ENCODE measurements at regions not wholly inside any gene's neighbourhood (a gene's known extent, or its start where the extent isn't known, plus 50 kb on each side); places are given as distances from the start of the nearest gene placed in this dataset.

DNA sequence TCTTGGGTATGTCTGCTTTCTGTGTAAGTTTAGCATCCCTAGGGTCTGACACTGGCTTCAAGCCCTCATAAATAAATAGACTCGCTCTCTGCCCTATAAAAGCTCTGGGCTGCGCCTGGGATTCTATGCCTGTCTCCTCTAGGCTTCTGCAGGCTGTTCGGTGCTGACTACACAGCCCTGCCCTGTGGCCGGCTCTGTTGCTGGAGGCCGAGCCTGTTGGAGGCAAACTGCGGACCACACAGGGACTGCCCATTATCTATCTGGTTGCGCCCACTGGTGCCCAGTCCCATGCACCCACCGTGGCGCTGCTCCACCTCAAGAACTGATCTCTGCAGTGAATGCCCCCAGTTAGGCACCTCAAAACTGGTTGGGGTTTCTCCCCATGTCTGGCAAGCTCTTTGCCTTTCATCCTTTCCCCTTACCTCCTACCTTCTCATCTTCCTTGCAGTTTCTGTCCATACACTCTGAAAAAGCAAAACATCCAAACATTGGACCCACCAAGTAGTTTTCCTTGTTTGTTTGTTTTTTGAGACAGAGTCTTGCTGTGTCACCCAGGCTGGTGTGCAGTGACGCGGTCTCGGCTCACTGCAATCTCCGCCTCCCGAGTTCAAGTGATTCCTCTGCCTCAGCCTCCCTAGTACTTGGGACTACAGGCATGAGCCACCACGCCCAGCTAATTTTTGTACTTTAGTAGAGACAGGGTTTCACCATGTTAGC, 207.2 kb downstream of the ERCC6L2 start:
- DNase-seq: no peak
- TF ChIP-seq, protein P1, sequence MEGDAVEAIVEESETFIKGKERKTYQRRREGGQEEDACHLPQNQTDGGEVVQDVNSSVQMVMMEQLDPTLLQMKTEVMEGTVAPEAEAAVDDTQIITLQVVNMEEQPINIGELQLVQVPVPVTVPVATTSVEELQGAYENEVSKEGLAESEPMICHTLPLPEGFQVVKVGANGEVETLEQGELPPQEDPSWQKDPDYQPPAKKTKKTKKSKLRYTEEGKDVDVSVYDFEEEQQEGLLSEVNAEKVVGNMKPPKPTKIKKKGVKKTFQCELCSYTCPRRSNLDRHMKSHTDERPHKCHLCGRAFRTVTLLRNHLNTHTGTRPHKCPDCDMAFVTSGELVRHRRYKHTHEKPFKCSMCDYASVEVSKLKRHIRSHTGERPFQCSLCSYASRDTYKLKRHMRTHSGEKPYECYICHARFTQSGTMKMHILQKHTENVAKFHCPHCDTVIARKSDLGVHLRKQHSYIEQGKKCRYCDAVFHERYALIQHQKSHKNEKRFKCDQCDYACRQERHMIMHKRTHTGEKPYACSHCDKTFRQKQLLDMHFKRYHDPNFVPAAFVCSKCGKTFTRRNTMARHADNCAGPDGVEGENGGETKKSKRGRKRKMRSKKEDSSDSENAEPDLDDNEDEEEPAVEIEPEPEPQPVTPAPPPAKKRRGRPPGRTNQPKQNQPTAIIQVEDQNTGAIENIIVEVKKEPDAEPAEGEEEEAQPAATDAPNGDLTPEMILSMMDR (IDR thresholded peaks at IDR 0.05 in 8 of 11, conservative IDR thresholded peaks at IDR 0.05 in 3 of 11): no peak
- TF ChIP-seq POLR2AphosphoS5 (IDR thresholded peaks at IDR 0.05): no peak
- no peak for TF ChIP-seq POLR2A (IDR thresholded peaks at IDR 0.05)
- Histone ChIP-seq H3K27ac (no peak overlapping the region), H3K27me3 (replicated peaks in 1 of 7) (peaks cover 0 to 14% (median 0%) of the 10 kb centered on the region in 7 donors), H3K4me1 (no peaks in the 10 kb centered on the region), H3K9me3 (no peaks in the 10 kb centered on the region), H3K4me3 (no peak overlapping the region), H3K36me3 (no peaks in the 10 kb centered on the region)
- 89 to 98% (median 96%) methylated on average over 15 of the region's 15 CpGs for WGBS, 5 donors
- intact Hi-C loops (cut with DNase I; ENCODE audit: low total_unique reads): no loop called here

DNA sequence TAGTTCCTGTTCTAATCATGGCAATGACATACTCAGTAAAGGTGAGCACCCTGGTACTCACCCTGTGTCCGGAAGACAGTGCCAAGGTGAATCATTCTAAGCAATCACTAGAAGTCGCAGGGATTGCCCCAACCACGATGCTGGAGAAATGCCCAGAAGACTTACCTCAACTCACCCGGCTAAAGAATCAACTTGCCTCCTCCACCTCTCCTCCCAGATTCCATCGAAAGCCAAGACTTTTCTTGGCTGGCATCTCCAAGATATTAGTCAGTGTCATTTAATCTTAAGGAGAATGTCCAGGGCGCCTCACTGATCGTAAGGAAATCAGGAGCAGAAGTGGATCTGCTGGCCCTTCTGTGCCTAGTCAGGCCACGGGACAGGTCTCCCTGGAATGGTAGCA, 204.9 kb downstream of the ERCC6L2 start:
- Histone ChIP-seq H3K27me3 (replicated peaks in 1 of 7) (peaks cover 0 to under 1% (median 0%) of the 10 kb centered on the region in 7 donors), H3K4me3 (no peak overlapping the region), H3K36me3 (no peaks in the 10 kb centered on the region), H3K27ac (no peak overlapping the region), H3K4me1 (no peaks in the 10 kb centered on the region), H3K9me3 (no peaks in the 10 kb centered on the region)
- no peak for DNase-seq
- intact Hi-C loops (cut with DNase I; ENCODE audit: low total_unique reads): no loop called here
- no peak for TF ChIP-seq POLR2A (IDR thresholded peaks at IDR 0.05)
- TF ChIP-seq, protein P1 (IDR thresholded peaks at IDR 0.05 in 8 of 11, conservative IDR thresholded peaks at IDR 0.05 in 3 of 11): no peak
- TF ChIP-seq POLR2AphosphoS5 (IDR thresholded peaks at IDR 0.05): no peak
- WGBS, 5 donors: 75 to 86% (median 80%) methylated on average over 8 of the region's 8 CpGs

DNA sequence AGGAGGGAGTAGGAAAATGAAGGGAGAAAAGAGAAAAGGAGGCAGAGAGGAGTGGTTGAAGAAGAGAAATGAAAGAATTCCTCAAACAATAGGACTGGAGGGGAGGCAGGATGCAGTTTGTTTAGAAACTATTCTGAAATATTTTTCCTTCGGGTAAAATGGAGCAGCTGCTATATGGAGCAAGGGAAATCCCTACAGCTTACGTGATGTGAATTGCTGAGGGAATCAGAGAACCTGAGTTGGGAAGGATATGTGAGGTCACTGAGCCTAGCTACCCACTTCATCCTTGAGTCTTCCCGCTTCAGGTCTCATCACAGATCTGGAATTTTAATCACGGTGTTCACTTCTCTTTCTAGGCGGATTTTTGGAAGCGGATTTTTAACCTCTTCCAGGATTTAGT, 204.3 kb downstream of the ERCC6L2 start:
- Histone ChIP-seq H3K4me1 (no peaks in the 10 kb centered on the region), H3K36me3 (no peaks in the 10 kb centered on the region), H3K27me3 (replicated peaks in 1 of 7) (no peaks in the 10 kb centered on the region), H3K4me3 (no peak overlapping the region), H3K27ac (no peak overlapping the region), H3K9me3 (no peaks in the 10 kb centered on the region)
- intact Hi-C loops (cut with DNase I; ENCODE audit: low total_unique reads): no loop called here
- TF ChIP-seq POLR2A (IDR thresholded peaks at IDR 0.05): no peak
- TF ChIP-seq, protein P1 (IDR thresholded peaks at IDR 0.05 in 8 of 11, conservative IDR thresholded peaks at IDR 0.05 in 3 of 11): no peak
- TF ChIP-seq POLR2AphosphoS5 (IDR thresholded peaks at IDR 0.05): no peak
- no peak for DNase-seq
- WGBS, 5 donors: 75 to 83% (median 80%) methylated on average over 6 of the region's 6 CpGs

DNA sequence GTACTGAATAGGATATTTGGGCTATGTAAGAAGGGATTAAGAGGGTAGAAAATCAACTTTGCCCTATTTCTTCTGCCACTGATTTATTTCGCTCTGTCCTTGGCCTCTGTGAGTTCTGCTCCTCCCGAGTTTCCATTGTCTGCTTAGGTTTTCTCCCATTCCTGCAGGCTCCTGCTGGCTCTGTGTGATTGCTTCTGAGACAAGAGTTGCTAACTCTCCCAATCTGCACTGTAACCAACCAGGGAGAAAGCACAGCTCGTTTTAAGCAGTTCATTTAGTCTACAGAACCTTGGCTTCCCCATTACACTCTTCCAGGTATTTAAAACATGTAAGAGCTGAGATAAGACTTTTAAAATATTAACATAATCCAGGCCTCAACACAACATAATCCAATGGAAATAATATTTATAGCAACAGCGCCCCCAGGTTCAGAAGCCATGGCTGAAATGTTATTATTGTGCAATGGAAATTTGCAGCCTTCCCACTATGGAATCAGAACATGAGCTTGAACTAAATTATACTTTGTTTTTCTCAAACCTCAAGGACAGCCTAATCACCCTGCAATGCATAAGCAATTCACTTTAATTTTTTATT, 203.5 kb downstream of the ERCC6L2 start:
- Histone ChIP-seq H3K4me1 (no peaks in the 10 kb centered on the region), H3K27ac (no peak overlapping the region), H3K27me3 (replicated peaks in 1 of 7) (no peaks in the 10 kb centered on the region), H3K36me3 (no peaks in the 10 kb centered on the region), H3K4me3 (no peak overlapping the region), H3K9me3 (no peaks in the 10 kb centered on the region)
- no peak for DNase-seq
- TF ChIP-seq, protein P1 (IDR thresholded peaks at IDR 0.05 in 8 of 11, conservative IDR thresholded peaks at IDR 0.05 in 3 of 11): no peak
- intact Hi-C loops (cut with DNase I; ENCODE audit: low total_unique reads): no loop called here
- 58 to 79% (median 75%) methylated on average over 4 of the region's 4 CpGs for WGBS, 5 donors

Measured in spleen (tissue), 11 donors.